G401.6 (cell line): ENCODE measurements at regions not wholly inside any gene's neighbourhood (a gene's known extent, or its start where the extent isn't known, plus 50 kb on each side); places are given as distances from the start of the nearest gene placed in this dataset.
"Not testable (repeated sequence)": the region's sequence is repeated elsewhere in the genome, so short reads cannot be mapped to it uniquely, and the experiment has no call there.

ENCODE experiments used
- FAIRE-seq: peaks from 2 replicates; lab custom pipeline; 2012; peaks lifted over from hg19 to GRCh38; lab: Jason Lieb, UNC

DNA sequence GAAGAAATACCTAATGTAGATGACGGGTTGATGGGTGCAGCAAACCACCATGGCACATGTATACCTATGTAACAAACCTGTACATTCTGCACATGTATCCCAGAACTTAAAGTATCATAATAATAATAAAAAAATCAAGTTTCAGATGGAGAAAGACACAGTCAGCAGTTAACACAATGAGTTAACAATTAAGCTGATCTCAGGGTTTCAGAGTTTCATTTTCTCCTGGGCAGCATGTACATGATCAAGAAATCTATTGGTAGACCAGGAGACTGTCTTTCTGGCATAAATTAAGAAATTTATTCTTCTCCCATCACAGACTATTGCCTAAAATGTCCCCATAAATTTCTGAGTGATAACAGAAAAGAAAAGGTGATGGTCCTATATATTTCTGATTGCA lies 155.3 kb downstream of the RAD51AP2 start:
- no peak for FAIRE-seq

DNA sequence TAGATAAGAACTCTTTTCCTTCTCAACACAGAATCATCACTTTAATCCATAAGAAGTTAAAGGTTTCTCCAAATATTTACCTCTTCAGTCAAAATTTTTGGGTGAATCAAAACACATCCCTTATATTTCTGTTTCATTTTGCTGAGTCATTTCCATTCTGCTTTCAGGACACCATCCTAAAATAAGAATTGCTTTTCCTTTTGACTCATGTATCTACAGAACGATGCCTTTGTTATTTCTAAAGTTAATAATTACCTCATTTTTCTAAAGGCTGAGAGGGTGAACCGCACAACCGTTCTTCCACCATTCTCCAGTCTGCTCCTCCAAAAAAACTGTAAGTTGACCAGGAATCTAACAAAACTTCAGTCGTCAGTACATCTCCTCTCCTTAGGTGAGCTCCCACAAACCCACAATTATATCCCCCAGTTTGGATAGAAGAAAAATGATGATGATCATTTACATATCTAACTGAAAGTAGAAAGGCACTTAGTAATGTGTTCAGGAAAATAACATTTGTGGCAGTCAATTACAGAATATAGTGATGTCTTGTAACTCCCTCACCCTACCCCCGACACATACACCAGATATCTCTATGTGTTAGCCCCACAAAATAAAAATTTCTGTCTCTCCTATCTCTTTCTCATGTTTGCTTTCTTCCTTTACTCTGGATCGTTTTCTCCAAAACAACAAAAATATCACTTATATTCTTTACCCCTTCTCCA lies 162.5 kb downstream of the RAD51AP2 start:
- no peak for FAIRE-seq

DNA sequence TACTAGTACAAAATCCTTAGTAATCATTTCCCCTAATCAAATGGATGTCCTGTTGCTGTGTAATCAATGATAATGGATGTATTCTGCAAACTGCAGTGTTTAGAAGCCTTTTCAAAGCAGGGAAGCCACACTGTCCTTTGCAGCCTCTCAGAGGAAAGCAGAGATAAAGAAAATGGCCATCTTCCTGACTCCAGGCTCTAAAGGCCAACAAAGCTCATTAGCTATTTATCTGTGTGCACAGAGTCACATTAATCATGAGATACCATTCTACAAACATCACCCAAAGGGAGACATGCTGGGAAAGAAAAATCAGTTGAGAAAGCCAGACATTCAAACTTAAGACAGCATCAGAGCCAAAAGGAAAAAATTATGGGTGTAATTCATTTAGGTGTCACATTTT lies 165.0 kb downstream of the RAD51AP2 start:
- FAIRE-seq, result no peak

DNA sequence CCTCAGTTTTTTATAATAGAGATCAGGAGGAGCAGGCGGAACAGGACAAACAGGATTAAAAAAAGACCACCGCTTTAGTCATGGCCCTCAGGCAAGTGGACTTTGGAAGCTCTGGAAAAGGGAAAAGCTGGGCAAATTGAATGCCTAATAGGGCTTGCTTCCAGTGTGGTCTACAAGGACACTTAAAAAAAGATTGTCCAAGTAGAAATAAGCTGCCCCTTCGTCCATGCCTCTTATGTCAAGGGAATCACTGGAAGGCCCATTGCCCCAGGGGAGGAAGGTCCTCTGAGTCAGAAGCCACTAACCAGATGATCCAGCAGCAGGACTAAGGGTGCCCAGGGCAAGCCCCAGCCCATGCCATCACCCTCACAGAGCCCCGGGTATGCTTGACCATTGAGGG lies 175.5 kb downstream of the RAD51AP2 start:
- not testable (repeated sequence) for FAIRE-seq

DNA sequence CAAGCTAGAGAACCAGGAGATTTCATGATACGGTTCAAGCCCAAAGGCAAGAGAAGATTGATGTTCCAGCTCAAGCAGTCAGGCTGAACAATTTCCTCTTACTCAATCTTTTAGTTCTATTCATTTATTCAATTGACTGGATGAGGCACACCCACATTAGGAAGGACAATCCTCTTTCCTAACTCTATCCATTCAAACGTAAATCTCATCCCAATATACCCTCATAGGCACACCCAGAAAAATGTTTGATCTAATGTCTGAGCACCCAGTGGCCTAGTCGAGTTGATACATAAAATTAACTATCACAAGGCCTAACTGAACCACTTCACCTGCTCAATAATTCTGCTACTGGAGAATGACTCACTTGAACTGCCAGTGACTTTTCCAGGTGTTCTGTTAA lies 180.7 kb downstream of the RAD51AP2 start:
- no peak for FAIRE-seq

DNA sequence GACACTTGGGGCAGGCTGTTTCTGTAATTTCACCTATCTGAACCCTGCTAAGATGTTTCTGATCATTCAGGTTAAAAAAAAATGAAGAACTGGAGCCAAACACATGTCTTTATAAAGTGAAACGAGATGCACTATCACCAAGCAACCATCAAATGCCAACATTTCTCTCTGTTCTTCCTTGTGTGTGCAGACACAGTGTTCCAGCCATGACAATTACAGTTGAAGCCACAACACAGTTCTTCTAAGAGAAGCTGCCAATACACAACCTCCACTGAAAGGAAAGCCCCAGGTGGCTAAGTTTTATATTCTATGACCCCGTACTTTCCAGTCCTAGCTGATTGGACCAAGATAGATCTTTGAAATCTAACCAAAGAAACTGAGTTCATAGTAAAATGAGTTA lies 181.8 kb downstream of the RAD51AP2 start:
- no peak for FAIRE-seq

DNA sequence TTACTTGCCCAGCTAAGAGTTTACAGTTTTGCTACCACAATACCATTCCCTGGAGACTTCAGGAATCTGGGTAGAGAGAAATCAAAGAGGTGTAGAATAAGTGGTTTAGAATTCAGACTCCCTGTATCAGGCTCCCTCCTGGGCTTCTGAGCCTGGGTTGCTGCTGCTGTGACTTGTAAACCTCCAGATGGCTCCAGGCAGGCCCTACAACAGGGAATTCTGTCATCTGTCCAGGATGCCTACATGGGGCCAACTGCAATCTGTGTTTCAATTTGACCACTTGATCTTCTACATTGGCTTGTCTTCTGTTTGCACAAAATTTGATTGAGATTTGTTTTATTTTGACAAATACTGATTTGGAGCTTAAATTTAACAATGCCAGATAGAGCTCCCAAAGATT lies 183.9 kb downstream of the RAD51AP2 start:
- FAIRE-seq, result no peak

DNA sequence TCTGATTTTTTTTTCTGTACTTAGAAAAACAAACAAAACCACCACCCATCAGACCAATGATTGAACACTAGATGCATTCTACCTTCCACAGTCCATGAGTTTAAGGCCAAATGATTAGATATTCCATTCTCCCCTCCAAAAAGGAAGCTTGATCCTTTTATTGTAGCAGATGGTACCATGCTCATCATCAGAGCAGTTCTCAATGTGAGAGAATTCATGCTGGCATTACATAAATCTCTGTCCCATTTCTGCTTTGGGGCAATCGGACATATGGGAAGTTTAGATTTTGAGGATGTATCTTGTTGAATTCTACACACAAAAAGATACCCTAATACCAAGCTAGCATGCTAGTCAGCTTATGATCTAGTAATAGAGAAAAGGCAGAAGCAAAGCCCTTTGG lies 186.6 kb downstream of the RAD51AP2 start:
- no peak for FAIRE-seq

DNA sequence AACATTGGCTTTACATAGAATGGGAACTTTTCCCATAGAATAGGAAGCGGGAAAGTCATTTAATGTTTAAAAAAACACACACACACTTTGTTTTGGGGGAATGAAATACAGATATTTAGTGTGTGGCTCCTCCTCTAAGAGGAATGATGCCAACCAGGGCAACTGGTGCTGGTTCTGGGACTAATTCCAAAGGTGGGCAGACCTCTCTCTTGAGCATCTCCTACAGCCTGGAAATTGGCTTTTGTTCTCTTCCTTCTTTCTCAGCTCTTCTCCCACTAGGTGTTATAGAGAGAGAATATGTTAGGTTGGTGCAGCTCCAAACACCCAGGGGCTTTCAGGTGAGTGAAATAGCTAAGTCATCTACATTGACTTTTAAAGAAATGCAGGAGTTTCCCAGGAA lies 190.1 kb downstream of the RAD51AP2 start:
- FAIRE-seq, result no peak

DNA sequence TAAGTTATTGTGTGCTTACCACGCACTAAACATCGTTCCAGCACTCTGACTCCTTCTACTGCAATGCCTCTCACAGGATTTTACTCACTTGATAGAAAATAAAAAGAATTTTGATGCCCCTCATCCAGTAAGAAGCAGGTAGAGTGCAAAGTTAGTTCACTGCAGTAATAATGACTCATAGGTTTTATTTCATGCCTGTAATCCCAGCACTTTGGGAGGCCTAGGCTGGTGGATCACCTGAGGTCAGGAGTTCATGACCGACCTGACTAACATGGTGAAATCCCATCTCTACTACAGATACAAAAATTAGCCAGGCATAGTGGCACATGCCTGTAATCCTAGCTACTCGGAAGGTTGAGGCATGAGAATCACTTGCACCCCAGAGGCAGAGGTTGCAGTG lies 190.6 kb downstream of the RAD51AP2 start:
- no peak for FAIRE-seq

DNA sequence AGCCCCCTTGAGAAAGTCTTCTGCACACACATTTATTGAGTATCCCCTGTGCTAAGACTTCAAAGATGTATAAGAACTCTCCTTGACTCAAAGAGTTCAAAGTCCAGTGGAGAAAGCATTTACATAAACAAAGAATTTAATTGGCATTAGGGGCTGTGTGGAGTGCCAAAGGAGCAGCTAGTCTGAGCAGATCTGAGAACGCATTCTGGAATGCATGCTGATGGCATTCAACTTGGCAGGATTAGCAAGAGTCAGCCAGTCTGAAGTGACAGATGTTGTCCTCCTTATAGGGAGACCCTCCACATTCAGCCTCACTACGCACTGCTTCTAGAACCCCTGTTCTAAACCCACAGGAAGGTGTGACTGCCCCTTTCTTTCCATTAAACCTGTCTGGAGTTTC lies 191.5 kb downstream of the RAD51AP2 start:
- no peak for FAIRE-seq

DNA sequence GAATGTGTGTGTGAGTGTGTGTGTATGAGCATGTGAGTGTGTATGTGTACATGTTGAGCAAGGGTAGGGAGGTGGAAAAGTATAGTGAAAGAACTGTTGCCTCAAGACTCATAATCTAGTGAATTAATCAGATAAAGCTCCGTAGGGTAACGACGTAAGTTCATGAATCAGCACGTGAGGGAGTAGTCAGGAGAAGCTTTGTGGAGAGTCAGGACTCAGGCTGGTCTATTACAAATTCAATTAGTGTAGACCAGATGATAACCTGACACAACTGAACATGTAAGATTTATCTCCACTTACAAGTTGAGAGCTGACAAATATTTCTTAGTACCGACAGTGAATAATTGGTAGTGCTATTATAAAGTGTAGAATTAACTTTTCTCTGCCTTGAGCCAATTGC lies 194.5 kb downstream of the RAD51AP2 start:
- FAIRE-seq, result no peak

DNA sequence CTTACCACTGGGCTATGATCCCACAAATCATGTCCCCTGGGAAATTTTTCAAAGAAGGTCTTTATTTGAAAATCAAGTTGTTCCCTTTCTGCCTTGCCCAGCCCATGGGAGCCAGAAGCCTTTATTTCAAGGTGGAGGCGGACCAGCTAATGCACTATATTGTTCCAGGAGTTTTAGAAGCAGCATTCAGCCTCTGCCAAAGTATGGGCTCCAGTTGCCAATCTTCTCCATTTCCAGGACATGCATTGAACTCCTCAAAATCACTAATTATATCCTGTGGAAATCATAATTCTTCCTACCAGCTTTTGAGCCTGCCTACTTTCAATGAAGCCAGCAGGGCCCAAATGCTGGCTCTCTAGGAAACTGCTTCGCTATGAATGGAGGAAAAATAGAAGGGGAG lies 195.8 kb downstream of the RAD51AP2 start:
- no peak for FAIRE-seq

DNA sequence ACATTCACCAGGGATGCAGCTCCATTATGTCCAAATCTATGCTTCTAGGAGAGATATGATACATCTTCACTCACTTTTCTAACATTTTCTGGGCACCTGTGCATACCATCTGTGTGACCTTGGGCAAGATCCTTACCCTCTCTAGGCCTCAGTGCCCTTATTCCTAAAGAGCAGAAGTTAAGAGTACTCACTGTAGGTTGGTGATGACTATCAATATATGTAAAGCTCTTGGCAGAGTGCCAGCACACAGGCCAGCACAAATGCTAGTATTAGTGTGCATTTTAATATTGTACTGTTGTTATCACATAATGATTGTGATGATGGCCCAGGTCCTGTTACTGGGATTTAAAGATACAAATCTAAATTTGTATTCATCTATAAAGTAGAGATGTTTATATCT lies 199.2 kb downstream of the RAD51AP2 start:
- FAIRE-seq, result no peak

DNA sequence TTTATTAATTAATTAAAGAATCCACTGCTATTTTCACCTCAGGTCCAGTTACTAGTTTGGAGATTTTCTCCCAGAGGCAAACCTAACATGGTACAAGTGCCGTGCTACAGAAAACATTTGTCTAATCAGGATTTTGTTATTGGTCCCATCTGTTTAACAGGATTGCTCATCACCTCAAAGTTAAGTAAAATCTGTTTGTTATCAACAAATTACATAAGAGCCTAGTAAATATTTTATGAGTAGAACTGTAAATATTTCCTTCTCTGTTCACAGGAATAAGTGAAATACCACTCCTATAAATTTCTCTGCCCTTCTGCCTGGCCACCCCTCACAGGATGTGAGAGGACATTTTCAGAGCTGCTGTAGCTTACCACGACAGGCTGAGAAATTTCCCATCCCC lies 200.2 kb downstream of the RAD51AP2 start:
- no peak for FAIRE-seq

DNA sequence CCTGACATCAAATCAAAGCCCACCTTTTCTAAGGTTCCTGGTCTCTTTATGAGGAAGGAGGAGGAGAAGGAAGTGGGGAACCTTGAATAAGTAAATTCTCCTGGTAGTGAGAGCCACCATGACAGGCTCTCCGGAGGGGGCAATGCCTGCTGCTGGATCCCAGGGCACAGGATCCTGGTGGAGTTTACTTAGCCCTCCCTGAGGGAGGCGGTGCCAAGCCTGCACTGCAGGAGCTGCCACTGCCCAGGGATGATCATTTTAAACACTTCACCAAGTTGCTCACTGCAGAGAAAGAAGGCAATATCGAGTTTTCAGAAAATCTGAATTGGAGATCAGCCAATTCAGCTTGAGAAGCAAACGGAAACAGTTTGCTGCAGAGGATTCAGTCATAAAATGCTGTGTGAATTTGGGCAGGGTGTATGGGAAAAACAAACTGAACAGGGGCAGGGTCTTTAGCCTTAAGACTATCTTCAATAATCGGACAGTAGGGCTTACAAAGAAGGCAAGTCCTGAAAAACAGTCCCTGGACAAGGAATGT lies 200.7 kb downstream of the RAD51AP2 start:
- FAIRE-seq, result no peak

DNA sequence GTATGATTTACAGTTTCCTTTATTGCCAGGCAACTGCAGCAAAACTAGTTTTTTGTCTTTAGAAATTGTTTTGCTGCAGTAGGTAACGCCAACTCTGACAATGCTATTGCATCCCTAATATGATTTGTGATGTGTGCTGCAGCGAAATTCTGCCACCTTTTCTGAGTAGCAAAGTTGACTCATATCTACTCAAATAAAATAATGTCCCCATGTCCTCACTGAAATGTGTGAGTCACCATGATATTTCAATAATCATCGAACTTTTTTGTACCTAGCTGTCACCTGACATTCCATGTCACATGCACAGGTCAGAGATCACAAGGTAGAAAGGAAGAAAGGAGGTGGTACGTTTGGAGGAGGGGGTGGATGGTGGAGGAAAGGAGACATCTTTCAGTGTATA lies 205.0 kb downstream of the RAD51AP2 start:
- FAIRE-seq, result no peak

DNA sequence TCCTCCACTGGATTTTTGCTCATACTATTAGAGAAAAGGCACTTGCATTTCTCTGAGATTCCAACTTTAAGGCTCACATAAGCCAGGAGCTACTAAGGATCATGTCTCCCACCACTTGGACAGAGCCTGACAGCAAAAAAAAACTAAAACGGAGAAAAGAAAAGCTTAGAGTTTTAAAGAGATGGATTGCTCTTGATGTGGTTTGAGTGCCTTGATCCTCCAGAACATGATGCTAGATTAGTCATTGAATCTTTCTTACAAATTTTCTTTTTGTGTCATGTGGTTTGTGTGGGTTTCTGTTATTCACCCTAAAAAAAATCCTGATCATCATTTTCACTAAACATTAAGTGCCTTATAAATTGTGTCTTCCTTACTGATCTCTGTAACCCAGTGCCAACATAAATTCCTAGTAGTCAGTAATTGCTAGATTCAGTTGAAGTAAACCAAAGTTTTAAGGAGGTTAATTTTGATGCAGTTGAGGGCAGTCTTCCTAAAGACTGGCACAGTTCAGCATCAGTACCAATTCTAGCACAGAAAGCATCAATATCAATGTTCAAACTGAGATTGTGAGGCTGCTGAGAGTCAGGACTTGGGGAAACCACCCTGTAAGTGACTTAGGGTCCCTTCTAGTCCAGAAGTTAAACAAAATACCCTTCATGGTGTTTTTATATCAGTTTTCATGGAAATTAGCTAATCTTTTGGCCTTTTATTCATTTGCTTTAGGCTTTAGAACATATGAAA lies 206.3 kb downstream of the RAD51AP2 start:
- FAIRE-seq, result no peak

DNA sequence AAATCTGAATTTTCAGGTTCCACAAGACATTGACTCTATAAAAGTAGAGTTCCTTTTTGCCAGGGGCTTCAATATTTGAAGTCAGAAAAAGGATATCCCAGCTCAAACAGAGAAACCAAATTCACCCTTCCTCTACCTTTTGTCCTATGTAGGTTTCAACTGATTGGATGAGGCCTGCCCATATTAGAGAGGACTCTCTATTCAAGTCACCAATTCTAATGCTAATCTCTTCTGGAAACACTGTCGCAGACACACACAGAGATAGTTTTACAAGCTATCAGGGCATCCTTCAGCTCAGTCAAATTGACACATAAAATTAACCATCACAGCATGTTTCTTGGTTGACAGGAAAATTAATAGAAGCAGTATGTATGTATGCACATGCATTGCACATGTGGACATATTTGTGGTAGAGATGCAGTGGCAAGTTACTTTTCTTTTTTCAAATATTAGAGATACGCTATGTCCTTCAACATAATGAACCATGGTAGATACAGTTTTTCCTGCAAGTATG lies 207.1 kb downstream of the RAD51AP2 start:
- FAIRE-seq, result no peak

DNA sequence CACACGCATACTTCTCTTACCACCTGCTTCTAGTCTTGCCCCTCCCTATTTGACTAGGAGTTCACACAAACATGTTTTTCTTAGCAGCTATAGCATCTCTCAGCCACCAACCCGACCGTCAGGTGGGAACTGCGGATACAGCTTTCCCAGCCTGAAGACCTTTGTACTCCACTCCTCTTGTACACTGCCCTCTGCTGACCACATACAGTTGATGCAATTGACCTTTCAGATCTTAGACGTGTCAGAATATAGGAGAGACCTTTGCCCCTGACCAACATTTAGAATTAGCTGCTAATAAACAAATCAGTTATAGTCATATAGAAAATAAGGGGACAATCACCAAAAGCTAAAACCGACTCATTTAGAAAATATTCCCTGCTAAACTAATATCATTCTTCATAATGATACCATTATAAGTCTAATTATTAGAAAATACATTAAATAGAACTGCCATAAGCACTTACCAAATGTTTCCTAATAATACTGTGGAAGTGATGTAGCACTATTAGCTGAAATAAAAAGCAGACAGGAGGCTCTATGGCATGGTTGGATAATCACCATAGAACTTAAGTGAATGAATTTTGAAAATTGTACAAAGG lies 208.4 kb downstream of the RAD51AP2 start:
- FAIRE-seq, result peak; percentile 15

DNA sequence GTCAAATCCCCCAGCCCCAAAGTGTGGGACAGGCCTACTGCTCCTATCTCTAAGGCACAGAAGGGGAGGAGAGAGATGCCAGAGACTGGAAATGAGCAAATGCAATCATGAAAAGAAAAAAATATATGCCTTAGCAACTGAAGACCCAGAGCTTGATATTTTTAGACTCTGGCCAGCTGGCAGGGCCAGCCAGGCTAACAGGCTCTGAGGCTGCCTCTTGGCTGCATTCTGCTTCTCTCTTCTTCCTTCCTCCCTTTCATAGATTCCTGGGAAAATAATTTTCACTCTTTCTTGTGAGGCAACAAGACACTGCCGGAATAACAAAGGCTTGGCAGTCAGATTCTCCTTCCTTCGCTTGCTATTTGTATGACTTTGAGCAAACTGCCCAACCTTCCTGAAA lies 209.1 kb downstream of the RAD51AP2 start:
- no peak for FAIRE-seq

DNA sequence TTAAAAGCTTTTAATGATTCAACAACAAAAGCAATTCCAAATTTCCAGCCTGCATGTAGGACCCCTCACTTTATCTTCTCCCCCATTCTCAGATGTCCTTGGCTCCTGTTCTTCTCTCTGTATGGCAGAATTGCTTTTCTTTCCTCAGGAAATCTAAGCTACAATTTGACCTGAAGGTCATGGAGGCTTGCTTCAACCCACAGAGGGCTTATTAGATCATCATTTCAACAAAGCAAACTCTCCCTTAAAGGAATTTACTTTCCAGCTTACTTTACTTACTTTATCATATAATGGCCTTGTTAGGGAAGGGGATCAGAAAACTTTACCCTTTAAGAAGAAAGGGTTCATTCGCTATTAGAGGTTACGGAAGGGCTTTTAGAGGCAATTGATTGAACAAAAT lies 211.5 kb downstream of the RAD51AP2 start:
- FAIRE-seq, result no peak

DNA sequence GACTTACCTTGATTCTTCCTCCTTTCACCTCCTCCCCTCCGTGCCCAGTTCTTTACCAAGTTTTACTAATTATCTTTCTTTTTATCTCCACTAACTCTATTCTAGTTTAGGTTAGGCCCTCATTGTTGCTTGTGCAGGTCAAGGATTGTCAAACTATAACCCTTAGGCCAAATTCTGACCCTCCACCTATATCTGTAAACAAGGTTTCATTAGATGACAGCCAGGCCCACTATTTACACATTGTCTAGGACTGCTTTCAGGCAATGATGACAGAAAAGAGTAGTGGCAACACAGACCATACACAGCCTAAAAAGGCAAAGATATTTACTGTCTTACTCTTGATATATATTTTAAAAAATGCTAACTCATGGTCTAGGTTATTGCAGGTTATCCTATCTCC lies 212.0 kb downstream of the RAD51AP2 start:
- FAIRE-seq, result no peak
